ENCODE measurements at regions not wholly inside any gene's neighbourhood (a gene's known extent, or its start where the extent isn't known, plus 50 kb on each side); places are given as distances from the start of the nearest gene placed in this dataset.

GRCh38 chr7:80044796-80045195, 89.8 kb upstream of the GNAI1 start:
- TF ChIP-seq CTCF (IDR thresholded peaks at IDR 0.05) = no peak
- no peak for TF ChIP-seq POLR2AphosphoS5 (IDR thresholded peaks at IDR 0.05)
- TF ChIP-seq POLR2A (IDR thresholded peaks at IDR 0.05) = no peak

Data from prostate gland (tissue), 2 donors.